Astrocyte of the spinal cord (primary cell): ENCODE measurements at regions not wholly inside any gene's neighbourhood (a gene's known extent, or its start where the extent isn't known, plus 50 kb on each side); places are given as distances from the start of the nearest gene placed in this dataset.

Experiments used
- DNase-seq: peaks from one replicate; pipeline ENCODE4 v3.0.0; 2011; ENCODE audit warnings: low read depth, low spot score
- H3K4me3 ChIP-seq: 2 replicates; pipeline ENCODE4 v1.5.1; 2011; ENCODE audit warnings: low read depth, mild to moderate bottlenecking, low read length, moderate library complexity
- in situ Hi-C: cut with HindIII; loops from 2 replicates; pipeline ENCODE4 v1.10.0; 2017; ENCODE audit warnings: low sequenced_read_pairs
- TF ChIP-seq, protein P1 (sequence below): IDR thresholded peaks from 2 replicates; pipeline ENCODE4 v1.5.1; 2012; ENCODE audit warnings: low read depth, mild to moderate bottlenecking, low read length, inconsistent platforms

DNA sequence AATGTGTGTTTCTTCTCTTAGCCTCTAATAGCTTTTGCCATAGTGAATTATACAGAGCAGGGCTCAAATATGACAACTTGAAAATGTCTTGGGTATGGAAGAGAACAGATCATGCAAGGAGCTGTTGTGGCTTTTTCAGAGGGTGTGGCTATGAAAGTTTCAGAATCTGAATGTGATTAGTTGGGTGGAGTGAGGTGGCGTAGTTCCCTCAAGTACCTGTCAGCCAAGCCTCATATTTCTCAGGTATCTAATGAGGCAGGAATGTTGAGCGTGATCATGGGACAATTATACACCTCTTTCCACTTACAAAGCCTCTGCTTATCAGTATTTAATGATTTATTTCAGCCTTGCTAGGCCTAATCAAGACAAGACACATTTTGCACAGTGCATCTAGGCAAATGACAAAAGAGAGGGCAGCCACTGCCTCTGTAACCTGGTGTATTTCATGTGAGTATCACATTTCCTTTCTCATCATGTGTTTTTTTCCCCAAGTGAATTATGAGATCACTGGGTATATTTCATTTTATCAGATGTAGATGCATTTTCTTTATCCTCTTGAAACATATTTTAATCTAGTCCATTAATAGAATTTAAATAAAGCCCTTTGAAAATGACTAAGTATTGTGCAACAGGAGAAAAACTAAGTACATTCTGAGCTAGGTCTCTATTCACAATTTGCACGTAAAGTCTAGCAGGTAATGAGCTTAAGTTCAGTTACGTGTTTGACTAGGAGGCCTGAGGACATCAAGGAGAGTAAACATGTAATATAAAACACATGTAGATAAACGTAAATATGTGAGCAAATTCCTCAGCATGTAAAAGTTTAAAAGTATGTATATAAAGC is 644.4 kb upstream of the IGFBP3 start:
- TF ChIP-seq, protein P1, sequence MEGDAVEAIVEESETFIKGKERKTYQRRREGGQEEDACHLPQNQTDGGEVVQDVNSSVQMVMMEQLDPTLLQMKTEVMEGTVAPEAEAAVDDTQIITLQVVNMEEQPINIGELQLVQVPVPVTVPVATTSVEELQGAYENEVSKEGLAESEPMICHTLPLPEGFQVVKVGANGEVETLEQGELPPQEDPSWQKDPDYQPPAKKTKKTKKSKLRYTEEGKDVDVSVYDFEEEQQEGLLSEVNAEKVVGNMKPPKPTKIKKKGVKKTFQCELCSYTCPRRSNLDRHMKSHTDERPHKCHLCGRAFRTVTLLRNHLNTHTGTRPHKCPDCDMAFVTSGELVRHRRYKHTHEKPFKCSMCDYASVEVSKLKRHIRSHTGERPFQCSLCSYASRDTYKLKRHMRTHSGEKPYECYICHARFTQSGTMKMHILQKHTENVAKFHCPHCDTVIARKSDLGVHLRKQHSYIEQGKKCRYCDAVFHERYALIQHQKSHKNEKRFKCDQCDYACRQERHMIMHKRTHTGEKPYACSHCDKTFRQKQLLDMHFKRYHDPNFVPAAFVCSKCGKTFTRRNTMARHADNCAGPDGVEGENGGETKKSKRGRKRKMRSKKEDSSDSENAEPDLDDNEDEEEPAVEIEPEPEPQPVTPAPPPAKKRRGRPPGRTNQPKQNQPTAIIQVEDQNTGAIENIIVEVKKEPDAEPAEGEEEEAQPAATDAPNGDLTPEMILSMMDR: no peak
- H3K4me3 ChIP-seq: no peak overlapping the region
- in situ Hi-C loops: no loop called here
- no peak for DNase-seq

DNA sequence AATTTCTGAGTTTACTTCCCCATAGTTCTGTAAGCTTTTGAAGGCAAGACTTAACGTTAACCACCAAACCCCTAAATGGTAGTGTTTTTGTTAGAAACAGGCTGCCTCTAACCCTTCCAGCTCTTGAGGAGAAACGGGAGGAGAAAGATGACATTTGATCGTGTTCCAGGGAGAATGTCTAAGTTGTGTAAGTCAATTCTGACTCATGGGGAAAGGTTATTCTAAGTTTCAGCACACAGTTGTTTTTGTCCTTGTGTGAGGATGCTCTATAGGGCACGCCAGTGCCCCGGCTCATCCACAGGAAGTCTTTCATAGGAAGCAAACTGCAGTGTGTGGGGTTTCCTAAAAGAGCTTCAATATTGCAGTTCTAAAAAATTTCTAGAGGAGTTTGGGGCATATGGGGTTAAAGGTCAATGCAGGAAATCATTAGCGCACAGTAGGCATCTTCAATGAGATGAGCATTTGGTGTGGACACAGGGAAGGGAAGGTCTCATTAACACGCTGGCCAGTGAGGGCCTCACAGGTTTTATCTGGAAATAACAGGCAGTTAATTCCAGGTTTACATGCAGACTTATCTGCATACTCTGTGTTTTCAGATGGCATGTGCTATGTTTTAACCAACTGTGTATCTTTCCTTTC is 638.2 kb upstream of the IGFBP3 start:
- in situ Hi-C loops: no loop called here
- H3K4me3 ChIP-seq: no peak overlapping the region
- peak; percentile 86 for DNase-seq
- TF ChIP-seq, protein P1: no peak

DNA sequence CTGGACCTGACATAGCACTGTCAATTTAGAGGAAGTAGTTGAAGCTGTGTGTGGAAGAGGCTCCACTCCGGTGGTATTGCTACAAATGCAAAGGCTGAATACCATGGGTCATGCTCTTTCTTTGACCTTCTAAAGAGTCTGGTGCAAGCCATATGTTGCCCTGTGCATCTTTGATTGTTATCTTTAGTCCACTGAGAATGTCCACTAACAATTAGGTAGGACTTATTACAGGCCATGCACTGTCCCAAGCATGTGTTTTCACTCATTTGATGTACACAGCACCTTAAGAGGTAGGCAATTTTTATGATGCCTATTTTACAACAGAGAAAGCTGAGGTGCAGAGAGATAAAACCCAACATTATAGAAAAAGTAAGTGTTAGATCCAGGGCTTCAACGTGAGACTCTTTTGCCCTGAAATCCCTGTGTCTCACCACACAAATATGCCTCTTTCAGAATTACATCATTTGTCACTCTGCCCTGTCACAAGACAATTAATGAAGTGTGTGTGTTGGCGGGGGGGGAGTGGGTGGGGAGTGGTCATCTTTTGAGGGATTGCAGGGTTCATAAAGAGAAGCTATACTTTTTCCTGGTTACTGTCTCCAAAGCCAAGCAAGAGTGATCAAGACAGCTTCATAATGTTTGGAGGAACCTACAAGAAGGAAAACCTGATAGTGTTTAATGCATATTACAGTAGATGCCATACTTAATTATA is 637.6 kb upstream of the IGFBP3 start:
- in situ Hi-C loops: no loop called here
- H3K4me3 ChIP-seq: no peak overlapping the region
- no peak for DNase-seq
- TF ChIP-seq, protein P1: no peak

DNA sequence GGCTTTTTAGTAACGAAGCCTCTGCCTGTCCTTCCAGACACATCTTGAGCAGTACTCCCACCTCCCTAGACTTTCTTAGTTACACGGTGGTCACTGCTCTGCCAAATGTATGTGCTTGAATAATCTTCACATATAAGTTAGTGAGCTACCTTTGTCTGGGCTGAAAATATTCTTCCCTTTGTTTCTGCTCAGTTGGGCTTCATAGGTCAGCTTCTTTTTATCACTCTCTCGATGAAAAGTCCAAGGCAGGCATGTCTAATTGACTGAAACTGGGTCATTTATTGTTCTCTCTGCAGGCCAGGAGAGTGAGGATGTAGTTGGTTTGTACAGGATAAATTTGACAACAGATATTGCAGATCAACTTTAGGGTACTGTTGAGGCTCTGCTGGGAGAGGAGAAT is 636.7 kb upstream of the IGFBP3 start:
- in situ Hi-C loops: no loop called here
- TF ChIP-seq, protein P1: no peak
- H3K4me3 ChIP-seq: no peak overlapping the region
- no peak for DNase-seq

DNA sequence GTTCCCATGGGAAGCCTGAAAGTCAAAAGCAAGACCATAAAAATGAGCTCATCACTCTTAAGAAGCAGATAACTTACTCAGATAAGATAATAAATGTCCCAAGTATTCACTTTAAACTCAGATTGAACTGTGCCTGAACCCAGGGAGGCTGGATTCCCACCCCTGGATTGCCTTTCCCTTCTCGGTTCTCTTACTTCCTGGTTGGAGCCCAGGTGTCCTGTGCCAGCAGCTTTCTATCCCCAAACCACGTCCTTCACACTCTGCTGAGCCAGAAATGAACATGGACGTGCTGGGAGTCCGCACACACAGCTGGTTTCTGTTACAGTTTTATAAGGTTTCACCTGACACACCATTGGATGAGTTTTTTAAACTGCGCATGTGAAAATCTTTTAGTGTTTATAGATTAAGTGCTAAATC is 636.2 kb upstream of the IGFBP3 start:
- TF ChIP-seq, protein P1: no peak
- in situ Hi-C loops: no loop called here
- no peak for DNase-seq
- no peak overlapping the region for H3K4me3 ChIP-seq

DNA sequence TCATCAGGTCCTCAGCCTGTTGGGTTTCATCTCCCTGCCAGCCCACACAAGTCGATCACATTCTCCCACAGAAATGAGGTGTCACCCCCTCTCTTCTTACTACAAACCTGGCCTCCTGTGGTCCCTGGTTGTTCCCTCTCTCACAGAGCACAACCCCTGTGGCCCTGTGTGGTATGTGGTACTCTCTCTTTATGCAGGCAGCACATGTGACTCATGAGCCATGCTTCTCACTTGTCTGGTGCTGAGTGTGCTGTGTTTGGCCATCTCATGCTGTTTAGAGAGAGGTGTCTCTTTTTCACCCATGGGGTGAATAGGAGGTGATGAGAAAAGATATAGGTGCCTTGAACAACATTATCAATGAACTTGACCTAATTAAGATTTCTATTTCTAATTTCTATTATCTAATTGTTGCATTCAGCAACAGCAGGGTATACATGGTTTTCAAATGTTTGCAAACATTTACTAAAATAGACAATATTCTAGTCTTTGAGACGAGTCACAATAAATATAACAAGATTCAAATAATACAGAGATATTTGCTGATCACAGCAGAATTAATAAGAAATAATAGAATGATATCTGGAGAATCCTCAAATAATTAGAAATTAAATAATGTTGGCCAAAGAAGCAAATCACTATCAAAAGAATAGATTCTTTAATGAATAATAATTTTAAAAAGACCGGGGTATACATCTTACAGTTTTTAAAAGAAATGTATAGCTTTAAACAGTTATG is 633.8 kb upstream of the IGFBP3 start:
- TF ChIP-seq, protein P1: no peak
- in situ Hi-C loops: no loop called here
- peak; percentile 71 for DNase-seq
- no peak overlapping the region for H3K4me3 ChIP-seq
